ENCODE measurements at regions not wholly inside any gene's neighbourhood (a gene's known extent, or its start where the extent isn't known, plus 50 kb on each side); places are given as distances from the start of the nearest gene placed in this dataset.

DNA sequence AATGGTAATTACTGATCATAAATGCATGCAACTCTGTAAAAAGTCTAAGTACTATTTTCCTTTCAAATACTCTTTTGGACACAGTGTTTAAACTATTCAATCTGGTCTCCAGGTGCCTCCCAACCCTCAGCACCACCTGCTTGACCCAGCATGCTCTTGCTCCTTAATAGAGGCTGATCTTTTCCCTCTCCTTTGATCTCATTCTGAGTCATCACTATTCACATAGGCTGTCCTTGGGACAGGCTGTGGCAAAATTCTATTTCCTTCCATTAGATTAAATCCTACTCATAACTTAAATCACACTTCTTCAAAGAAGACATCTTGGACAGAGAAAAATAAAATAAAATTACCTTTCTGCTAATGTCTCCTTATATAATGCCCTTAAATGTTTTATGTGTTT lies 199.4 kb upstream of the ST8SIA4 start:
- TF ChIP-seq EZH2 (conservative IDR thresholded peaks at IDR 0.05; ENCODE audit: low read depth, low read length) (no peak), NONO (IDR thresholded peaks at IDR 0.05) (no peak), NONO (CRISPR knock-in tag; conservative IDR thresholded peaks at IDR 0.05) (no peak), NFE2L2 (IDR thresholded peaks at IDR 0.05; ENCODE audit: low read length) (no peak), CBX1 (IDR thresholded peaks at IDR 0.05; ENCODE audit: low read depth) (no peak), ZNF703 (CRISPR knock-in tag; IDR thresholded peaks at IDR 0.05; ENCODE audit: borderline replicate concordance) (no peak), TGIF2 (CRISPR knock-in tag; IDR thresholded peaks at IDR 0.05) (no peak), ZNF616 (CRISPR knock-in tag; IDR thresholded peaks at IDR 0.05; ENCODE audit: low read depth) (no peak), ZFP62 (CRISPR knock-in tag; IDR thresholded peaks at IDR 0.05) (no peak), IRF2 (CRISPR knock-in tag; IDR thresholded peaks at IDR 0.05) (no peak), KDM5B (CRISPR knock-in tag; IDR thresholded peaks at IDR 0.05; ENCODE audit: borderline replicate concordance) (no peak), TOE1 (CRISPR knock-in tag; IDR thresholded peaks at IDR 0.05) (no peak), ZNF589 (CRISPR knock-in tag; conservative IDR thresholded peaks at IDR 0.05) (no peak)
- TF ChIP-seq, protein P1, sequence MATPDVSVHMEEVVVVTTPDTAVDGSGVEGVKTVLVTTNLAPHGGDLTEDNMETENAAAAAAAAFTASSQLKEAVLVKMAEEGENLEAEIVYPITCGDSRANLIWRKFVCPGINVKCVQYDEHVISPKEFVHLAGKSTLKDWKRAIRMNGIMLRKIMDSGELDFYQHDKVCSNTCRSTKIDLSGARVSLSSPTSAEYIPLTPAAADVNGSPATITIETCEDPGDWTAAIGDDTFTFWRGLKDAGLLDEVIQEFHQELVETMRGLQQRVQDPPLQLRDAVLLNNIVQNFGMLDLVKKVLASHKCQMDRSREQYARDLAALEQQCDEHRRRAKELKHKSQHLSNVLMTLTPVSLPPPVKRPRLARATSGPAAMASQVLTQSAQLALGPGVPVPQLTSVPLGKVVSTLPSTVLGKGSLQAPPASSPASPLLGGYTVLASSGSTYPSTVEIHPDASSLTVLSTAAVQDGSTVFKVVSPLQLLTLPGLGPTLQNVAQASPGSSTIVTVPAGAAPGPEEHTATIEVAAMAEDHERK (CRISPR knock-in tag; IDR thresholded peaks at IDR 0.05; ENCODE audit: low read depth), result no peak
- TF ChIP-seq, protein P2, sequence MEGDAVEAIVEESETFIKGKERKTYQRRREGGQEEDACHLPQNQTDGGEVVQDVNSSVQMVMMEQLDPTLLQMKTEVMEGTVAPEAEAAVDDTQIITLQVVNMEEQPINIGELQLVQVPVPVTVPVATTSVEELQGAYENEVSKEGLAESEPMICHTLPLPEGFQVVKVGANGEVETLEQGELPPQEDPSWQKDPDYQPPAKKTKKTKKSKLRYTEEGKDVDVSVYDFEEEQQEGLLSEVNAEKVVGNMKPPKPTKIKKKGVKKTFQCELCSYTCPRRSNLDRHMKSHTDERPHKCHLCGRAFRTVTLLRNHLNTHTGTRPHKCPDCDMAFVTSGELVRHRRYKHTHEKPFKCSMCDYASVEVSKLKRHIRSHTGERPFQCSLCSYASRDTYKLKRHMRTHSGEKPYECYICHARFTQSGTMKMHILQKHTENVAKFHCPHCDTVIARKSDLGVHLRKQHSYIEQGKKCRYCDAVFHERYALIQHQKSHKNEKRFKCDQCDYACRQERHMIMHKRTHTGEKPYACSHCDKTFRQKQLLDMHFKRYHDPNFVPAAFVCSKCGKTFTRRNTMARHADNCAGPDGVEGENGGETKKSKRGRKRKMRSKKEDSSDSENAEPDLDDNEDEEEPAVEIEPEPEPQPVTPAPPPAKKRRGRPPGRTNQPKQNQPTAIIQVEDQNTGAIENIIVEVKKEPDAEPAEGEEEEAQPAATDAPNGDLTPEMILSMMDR (CRISPR knock-in tag; IDR thresholded peaks at IDR 0.05), result no peak
